GM21576 (cell line): ENCODE measurements at regions not wholly inside any gene's neighbourhood (a gene's known extent, or its start where the extent isn't known, plus 50 kb on each side); places are given as distances from the start of the nearest gene placed in this dataset.

Source experiments
- ATAC-seq: cut with Tn5 transposase; IDR thresholded peaks from one replicate; pipeline ENCODE4 v1.9.1; 2021; ENCODE audit warnings: mild to moderate bottlenecking, moderate library complexity; ENCODE audit not compliant: unreplicated experiment

- no peak for ATAC-seq
These were observed 136.8 kb downstream of the OLIG3 start for GRCh38 chr6:137357263-137357947.

- no peak for ATAC-seq
These were observed 134.7 kb upstream of the IFNGR1 start for GRCh38 chr6:137353842-137354397.

- ATAC-seq: no peak
These were observed 134.2 kb upstream of the IFNGR1 start for GRCh38 chr6:137353346-137353745.

- ATAC-seq: no peak
These were observed 133.7 kb upstream of the IFNGR1 start for GRCh38 chr6:137352859-137353258.

GRCh38 chr6:137351890-137352289 lies 132.7 kb upstream of the IFNGR1 start:
- no peak for ATAC-seq

DNA sequence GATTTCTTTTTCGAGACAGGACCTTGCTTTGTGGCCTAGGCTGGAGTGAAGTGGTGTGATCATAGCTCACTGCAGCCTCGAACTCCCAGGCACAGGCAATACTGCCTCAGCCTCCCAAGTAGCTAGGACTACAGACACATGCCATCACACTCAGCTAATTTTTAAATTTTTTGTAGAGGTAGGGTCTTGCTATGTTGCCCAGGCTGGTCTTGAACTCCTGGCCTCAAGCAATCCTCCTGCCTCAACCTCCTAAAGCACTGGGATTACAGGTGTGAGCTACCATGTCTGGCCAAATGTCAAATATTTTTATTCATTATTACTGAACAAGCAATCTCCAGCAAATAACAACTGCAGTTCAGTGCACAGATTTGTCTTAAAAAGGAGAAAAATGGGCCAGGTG lies 131.7 kb upstream of the IFNGR1 start:
- no peak for ATAC-seq

GRCh38 chr6:137349856-137350830 lies 131.0 kb upstream of the IFNGR1 start:
- no peak for ATAC-seq

DNA sequence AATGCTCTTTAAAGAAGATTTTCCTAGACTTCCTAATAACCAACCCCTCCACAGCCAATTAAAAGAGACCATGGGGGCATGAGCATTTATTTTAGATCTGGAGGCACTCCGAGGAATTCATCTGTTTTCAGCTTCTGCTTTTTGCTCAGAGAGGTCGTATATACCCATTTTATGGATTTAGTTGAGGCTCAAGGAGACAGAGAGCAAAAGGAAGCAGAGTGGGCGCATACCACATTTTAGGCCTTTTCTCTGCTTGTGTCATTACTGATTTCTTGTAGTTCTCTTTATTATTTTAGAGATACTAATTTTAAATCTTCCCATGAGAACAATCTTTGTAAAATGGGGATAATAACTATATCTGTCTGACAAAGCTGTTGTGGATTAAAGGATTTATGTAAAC lies 129.6 kb upstream of the IFNGR1 start:
- ATAC-seq: no peak

DNA sequence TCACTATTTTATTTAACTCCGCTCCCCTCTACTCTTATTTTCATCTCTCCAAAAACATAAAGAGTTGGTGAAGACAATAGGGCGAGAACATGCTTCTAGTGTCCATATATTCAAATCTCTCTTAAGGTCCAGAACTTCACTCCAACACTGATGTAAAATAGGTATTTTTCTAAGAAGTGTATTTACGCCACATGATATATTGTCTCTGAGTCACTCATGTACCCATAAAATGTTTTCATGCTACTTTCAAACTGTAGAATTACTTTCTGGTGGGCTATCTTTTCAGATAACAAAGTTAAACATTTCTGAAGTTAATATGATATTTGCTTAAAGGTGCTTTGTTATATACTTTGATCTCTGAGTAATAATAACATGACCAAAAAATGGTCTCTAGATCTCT lies 124.1 kb upstream of the IFNGR1 start:
- ATAC-seq: no peak

GRCh38 chr6:137342607-137343190 lies 123.5 kb upstream of the IFNGR1 start:
- no peak for ATAC-seq

- no peak for ATAC-seq
These were observed 122.6 kb upstream of the IFNGR1 start for GRCh38 chr6:137341681-137342195.

DNA sequence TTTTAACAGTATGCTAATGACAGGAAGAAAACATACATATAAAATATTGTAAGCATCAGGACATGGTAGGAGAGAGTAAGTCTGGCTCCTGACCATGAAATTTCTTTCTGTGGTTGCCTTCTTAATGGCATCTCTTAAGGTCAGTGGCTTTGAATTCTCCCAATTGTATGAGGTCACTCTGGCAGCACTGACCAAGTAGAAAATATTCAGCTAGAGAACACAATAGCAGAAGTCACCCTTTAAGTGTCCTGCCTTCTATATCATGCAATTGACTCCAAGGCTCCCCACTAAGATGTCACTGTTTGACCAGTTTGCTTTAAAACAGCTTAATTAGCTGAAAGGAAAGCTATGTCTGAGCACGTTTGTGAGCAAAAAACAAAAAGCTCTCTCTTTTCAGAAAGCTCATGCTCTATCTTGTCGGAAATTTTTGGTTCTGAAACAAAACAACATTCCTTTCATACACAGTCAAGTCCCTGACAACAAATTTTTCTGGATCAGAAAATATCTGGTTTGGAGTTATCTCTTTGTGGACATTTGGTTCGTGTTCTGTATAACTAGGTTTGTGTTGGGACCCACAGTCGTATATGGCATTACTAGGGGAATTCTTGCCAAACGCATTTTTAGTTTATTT lies 120.9 kb upstream of the IFNGR1 start:
- ATAC-seq: no peak

DNA sequence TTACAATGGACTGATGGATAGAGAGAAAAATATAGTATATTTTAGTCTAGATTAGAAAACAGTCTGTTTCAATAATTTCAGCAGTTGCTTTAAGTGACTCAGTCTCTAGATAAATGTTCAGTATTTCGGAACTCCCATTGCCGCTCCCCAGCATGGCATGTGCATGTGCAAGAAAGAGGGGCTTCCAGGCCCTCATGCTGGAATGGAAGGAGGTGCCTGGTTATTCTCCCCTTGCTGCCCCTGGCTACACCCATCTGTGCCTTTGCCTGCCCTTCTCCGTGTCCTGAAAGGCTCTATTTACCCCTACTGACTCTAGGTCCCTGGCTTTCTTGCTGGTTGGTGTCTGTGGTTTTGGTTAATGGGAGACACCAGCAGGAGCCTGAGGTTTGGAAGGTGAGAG lies 115.7 kb upstream of the IFNGR1 start:
- ATAC-seq: no peak

DNA sequence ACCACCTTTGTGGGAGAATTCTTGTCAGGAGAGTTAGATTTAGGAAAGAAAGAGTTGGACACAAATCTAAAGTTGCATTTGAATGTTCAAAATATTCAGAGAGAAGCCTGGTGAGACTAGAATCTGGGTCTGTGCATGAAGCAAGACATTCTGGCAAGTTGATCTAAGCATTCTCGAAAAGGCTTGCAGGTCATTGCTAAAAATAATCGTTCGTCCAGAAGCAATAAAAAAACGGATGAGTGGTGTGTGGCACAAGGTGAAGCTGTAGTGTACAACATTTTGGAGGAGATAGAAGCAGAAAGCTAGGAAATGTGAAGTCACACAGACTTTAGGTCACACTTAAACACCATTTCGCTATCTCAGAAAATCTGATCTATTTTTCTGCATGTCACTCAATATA lies 114.9 kb upstream of the IFNGR1 start:
- ATAC-seq: no peak

DNA sequence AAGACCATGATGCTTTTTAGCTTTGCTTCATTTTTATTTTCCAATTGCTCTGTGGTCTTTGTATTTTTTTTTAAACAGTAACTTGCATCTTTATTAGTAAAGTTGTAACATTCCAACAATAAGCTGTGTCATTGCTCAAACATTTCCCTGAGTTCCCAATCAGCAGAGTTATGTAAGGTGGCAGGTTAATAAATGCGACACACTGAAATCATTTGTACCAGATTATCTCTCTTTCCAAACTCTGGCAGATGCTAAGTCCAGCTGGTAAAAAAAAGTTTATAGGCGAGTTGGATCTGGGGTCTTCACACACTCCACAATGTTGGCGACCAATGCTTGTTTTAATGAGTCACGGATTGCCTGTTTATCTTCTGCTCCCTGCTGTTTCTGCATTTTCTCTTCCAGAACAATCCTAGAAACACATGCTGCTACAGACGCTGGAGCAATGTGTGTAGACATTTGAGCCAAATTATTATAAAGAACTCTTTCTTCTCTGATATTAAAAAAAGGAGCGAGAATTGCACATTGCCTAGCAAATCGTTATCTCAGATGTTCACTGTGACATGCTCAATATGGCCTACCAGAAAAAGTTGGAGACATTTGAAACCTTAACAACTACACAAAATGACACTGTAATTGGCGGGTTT lies 113.6 kb upstream of the IFNGR1 start:
- ATAC-seq: no peak

GRCh38 chr6:137323860-137324259 lies 104.7 kb upstream of the IFNGR1 start:
- ATAC-seq: no peak

GRCh38 chr6:137320271-137320670 lies 101.1 kb upstream of the IFNGR1 start:
- no peak for ATAC-seq

DNA sequence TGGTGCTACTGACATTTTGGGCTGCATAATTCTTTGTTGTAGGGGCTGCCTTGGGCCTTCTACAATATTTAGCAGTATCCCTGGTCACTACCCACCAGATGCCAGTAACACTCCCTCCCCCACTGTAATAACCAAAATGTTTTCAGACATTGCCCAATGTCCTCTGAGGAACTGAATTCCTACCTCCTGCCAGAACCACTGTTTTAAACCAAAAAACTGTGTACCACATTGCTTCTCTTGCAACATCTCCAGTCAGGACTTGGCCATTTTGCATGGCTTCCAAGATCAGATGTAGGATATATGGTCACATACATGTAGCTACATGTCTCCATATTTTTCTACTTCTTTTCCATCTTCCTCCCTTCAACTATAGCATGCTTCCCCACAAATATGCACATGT lies 97.4 kb upstream of the IFNGR1 start:
- ATAC-seq: no peak

- no peak for ATAC-seq
These were observed 95.9 kb upstream of the IFNGR1 start for GRCh38 chr6:137315081-137315480.
